ENCODE measurements at regions not wholly inside any gene's neighbourhood (a gene's known extent, or its start where the extent isn't known, plus 50 kb on each side); places are given as distances from the start of the nearest gene placed in this dataset.

GRCh38 chr5:39506211-39506610, 81.4 kb upstream of the DAB2 start:
- TF ChIP-seq CTCF (IDR thresholded peaks at IDR 0.05), result no peak
- H3K4me1 ChIP-seq, result no peaks in the 10 kb centered on the region
- no peaks in the 10 kb centered on the region for H3K9me3 ChIP-seq
- peak; percentile 16 for DNase-seq
- H3K27me3 ChIP-seq, result no peaks in the 10 kb centered on the region
- H3K36me3 ChIP-seq (ENCODE audit: low read depth, missing control alignments), result no peaks in the 10 kb centered on the region
- 80 to 83% methylated on average over 5 of the region's 5 CpGs for WGBS, 2 donors
- no peak overlapping the region for H3K27ac ChIP-seq
- H3K4me3 ChIP-seq, result no peak overlapping the region
- intact Hi-C loops (cut with DNase I; ENCODE audit: low total_unique reads), result no loop called here

GRCh38 chr5:39505791-39506190, 81.0 kb upstream of the DAB2 start:
- no peak for DNase-seq
- Histone ChIP-seq H3K27me3 (no peaks in the 10 kb centered on the region), H3K4me1 (no peaks in the 10 kb centered on the region), H3K36me3 (ENCODE audit: low read depth, missing control alignments) (no peaks in the 10 kb centered on the region), H3K4me3 (no peak overlapping the region), H3K9me3 (no peaks in the 10 kb centered on the region), H3K27ac (no peak overlapping the region)
- intact Hi-C loops (cut with DNase I; ENCODE audit: low total_unique reads), result no loop called here
- TF ChIP-seq POLR2A (IDR thresholded peaks at IDR 0.05) (no peak), CTCF (IDR thresholded peaks at IDR 0.05) (no peak)
- 80 to 94% methylated on average over 5 of the region's 5 CpGs for WGBS, 2 donors

DNA sequence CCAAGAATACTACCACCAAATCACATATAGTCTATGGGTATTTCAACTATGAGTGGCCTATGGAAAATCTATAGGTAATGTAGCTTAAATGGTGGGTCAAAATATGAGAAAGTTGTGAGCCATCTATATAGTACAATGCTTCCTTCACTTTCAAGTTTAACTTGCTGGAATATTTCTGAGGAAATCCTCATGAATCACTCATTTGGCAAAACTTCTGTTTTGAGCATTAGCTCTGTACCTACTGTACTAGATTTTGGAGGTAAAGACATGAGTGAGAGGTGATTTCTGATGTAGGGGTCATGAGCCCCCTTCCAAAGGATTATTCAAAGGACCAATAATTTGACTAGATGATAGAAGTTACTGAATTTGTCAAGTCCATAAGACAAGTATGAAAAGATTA, 80.6 kb upstream of the DAB2 start:
- H3K36me3 ChIP-seq (ENCODE audit: low read depth, missing control alignments), result no peaks in the 10 kb centered on the region
- no peak overlapping the region for H3K4me3 ChIP-seq
- intact Hi-C loops (cut with DNase I; ENCODE audit: low total_unique reads), result no loop called here
- no peak for TF ChIP-seq CTCF (IDR thresholded peaks at IDR 0.05)
- TF ChIP-seq POLR2A (IDR thresholded peaks at IDR 0.05), result no peak
- no peaks in the 10 kb centered on the region for H3K4me1 ChIP-seq
- no peak for DNase-seq
- H3K27me3 ChIP-seq, result no peaks in the 10 kb centered on the region
- no peaks in the 10 kb centered on the region for H3K9me3 ChIP-seq
- no peak overlapping the region for H3K27ac ChIP-seq

- Histone ChIP-seq H3K27ac (peak overlapping the region in 1 of 2 donors; percentile 18), H3K27me3 (no peaks in the 10 kb centered on the region), H3K9me3 (no peaks in the 10 kb centered on the region), H3K4me3 (no peak overlapping the region), H3K4me1 (no peaks in the 10 kb centered on the region), H3K36me3 (ENCODE audit: low read depth, missing control alignments) (no peaks in the 10 kb centered on the region)
- intact Hi-C loops (cut with DNase I; ENCODE audit: low total_unique reads), result no loop called here
- peak; percentile 60 for DNase-seq
- TF ChIP-seq POLR2A (IDR thresholded peaks at IDR 0.05), result no peak
- TF ChIP-seq CTCF (IDR thresholded peaks at IDR 0.05), result no peak
- 50 to 82% methylated on average over 1 of the region's 1 CpG for WGBS, 2 donors
Observed at GRCh38 chr5:39503155-39503554, 78.4 kb upstream of the DAB2 start.

- peak overlapping the region in 1 of 2 donors; percentile 18 for H3K27ac ChIP-seq
Observed at GRCh38 chr5:39502704-39503103, 77.9 kb upstream of the DAB2 start.

More at GRCh38 chr5:39502704-39503103, 77.9 kb upstream of the DAB2 start:
- Histone ChIP-seq H3K36me3 (ENCODE audit: low read depth, missing control alignments) (no peaks in the 10 kb centered on the region), H3K4me3 (no peak overlapping the region), H3K9me3 (no peaks in the 10 kb centered on the region), H3K27me3 (no peaks in the 10 kb centered on the region), H3K4me1 (no peaks in the 10 kb centered on the region)
- no peak for TF ChIP-seq POLR2A (IDR thresholded peaks at IDR 0.05)
- no peak for TF ChIP-seq CTCF (IDR thresholded peaks at IDR 0.05)
- DNase-seq, result no peak
- 73 to 86% methylated on average over 6 of the region's 6 CpGs for WGBS, 2 donors
- intact Hi-C loops (cut with DNase I; ENCODE audit: low total_unique reads), result no loop called here

Measured in testis (tissue), 2 donors.